Keratinocyte (primary cell): ENCODE measurements at regions not wholly inside any gene's neighbourhood (a gene's known extent, or its start where the extent isn't known, plus 50 kb on each side); places are given as distances from the start of the nearest gene placed in this dataset.

Experiments
- DNase-seq: peaks from one replicate; pipeline ENCODE4 v3.0.0-alpha.2; 2011; ENCODE audit warnings: low read depth, missing footprints, low spot score
- FAIRE-seq: peaks from 2 replicates; lab custom pipeline; 2011; peaks lifted over from hg19 to GRCh38; lab: Jason Lieb, UNC
- H2AFZ ChIP-seq: 2 replicates; pipeline ENCODE4 v1.6.0; 2012; ENCODE audit warnings: low read length, control low read depth, inconsistent platforms; ENCODE audit not compliant: control insufficient read depth
- H3K27ac ChIP-seq: 2 replicates; pipeline ENCODE4 v1.5.1; 2011; ENCODE audit warnings: low read length; ENCODE audit not compliant: control insufficient read depth, insufficient read depth
- H3K27me3 ChIP-seq: 3 replicates; pipeline ENCODE4 v1.6.0; 2011; ENCODE audit warnings: low read length; ENCODE audit not compliant: control insufficient read depth, insufficient read depth; ENCODE audit errors: extremely low read depth
- H3K36me3 ChIP-seq, 2 experiments: 2 replicates in 1 of 2; 3 replicates in 1 of 2; pipeline ENCODE4 v1.5.1; 2011; ENCODE audit warnings: low read length in 2 of 2, mild to moderate bottlenecking in 1 of 2; ENCODE audit not compliant: control insufficient read depth in 2 of 2, insufficient read depth in 2 of 2; ENCODE audit errors: extremely low read depth in 1 of 2
- H3K4me1 ChIP-seq: 3 replicates; pipeline ENCODE4 v1.5.1; 2011; ENCODE audit warnings: low read length; ENCODE audit not compliant: control insufficient read depth, insufficient read depth; ENCODE audit errors: extremely low read depth
- H3K4me2 ChIP-seq: 3 replicates; pipeline ENCODE4 v1.6.0; 2011; ENCODE audit warnings: low read depth, low read length; ENCODE audit not compliant: control insufficient read depth, insufficient read depth; ENCODE audit errors: extremely low read depth
- H3K4me3 ChIP-seq, 3 experiments: fragments of 200-600 bp in 1 of 3; sonication (generic) in 1 of 3; 2 replicates in 2 of 3; 3 replicates in 1 of 3; pipeline ENCODE4 v1.5.1; 2011 to 2016; ENCODE audit warnings: low read length in 3 of 3, mild to moderate bottlenecking in 3 of 3, control low read depth in 2 of 3, inconsistent platforms in 1 of 3, low read depth in 1 of 3, mixed read lengths in 1 of 3, mixed run types in 1 of 3, moderate library complexity in 1 of 3; ENCODE audit not compliant: control insufficient read depth in 2 of 3, insufficient read depth in 2 of 3; ENCODE audit errors: extremely low read depth in 1 of 3
- H3K79me2 ChIP-seq: 2 replicates; pipeline ENCODE4 v1.6.0; 2012; ENCODE audit warnings: low read length; ENCODE audit not compliant: control insufficient read depth, insufficient read depth
- H3K9ac ChIP-seq: 3 replicates; pipeline ENCODE4 v1.6.0; 2011; ENCODE audit warnings: low read length; ENCODE audit not compliant: control insufficient read depth, insufficient read depth; ENCODE audit errors: extremely low read depth
- H3K9me1 ChIP-seq: 3 replicates; pipeline ENCODE4 v1.6.0; 2011; ENCODE audit warnings: low read length; ENCODE audit not compliant: control insufficient read depth, insufficient read depth; ENCODE audit errors: extremely low read depth
- H3K9me3 ChIP-seq: 2 replicates; pipeline ENCODE4 v1.5.1; 2012; ENCODE audit warnings: low read depth, low read length; ENCODE audit not compliant: control insufficient read depth
- H4K20me1 ChIP-seq: 3 replicates; pipeline ENCODE4 v1.6.0; 2011; ENCODE audit warnings: low read length; ENCODE audit not compliant: control insufficient read depth, insufficient read depth; ENCODE audit errors: extremely low read depth
- CTCF ChIP-seq, 3 experiments: IDR thresholded peaks in 1 of 3; conservative IDR thresholded peaks in 1 of 3; optimal IDR thresholded peaks in 1 of 3; 2 replicates in 2 of 3; 3 replicates in 1 of 3; pipeline versions ENCODE3 to v1.5.1; 2011; ENCODE audit warnings: low read length in 3 of 3, mild to moderate bottlenecking in 3 of 3, moderate library complexity in 2 of 3, control low read depth in 1 of 3, inconsistent platforms in 1 of 3; ENCODE audit not compliant: insufficient read depth in 2 of 3; ENCODE audit errors: extremely low read depth in 1 of 3
- EZH2 ChIP-seq: IDR thresholded peaks from one replicate; pipeline ENCODE4 v1.6.1; 2012; ENCODE audit warnings: inconsistent platforms, mild to moderate bottlenecking, low read length, moderate library complexity
- dilution Hi-C: fragments of 300-500 bp; cut with MboI; formaldehyde crosslinking; loops from one replicate; pipeline ENCODE4 v1.7.0; 2020; ENCODE audit warnings: low sequenced_read_pairs; ENCODE audit not compliant: extremely low pct_ligation_motif_present

DNA sequence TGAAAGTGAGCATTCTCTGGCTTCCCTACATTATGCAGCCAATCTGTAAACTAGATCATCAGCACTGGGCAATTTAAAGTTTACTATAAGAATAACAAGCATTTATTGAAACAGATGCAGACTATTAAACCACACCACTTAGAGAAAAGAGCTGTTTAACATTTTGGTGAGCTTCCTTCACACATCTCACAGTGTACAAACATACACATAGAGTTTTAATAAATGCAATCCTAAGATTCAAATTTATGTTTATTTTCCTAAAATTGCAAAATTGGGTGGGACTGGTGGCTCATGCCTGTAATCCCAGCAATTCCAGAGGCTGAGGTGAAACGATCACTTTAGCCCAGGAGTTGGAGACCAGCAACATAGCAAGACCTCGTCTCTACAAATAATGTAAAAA is 199.3 kb downstream of the SH3BP4 start:
- FAIRE-seq = no peak
- H3K27ac ChIP-seq = no peak overlapping the region
- dilution Hi-C loops = no loop called here

GRCh38 chr2:235155163-235155562 is 203.3 kb downstream of the SH3BP4 start:
- DNase-seq (no peak), FAIRE-seq (no peak)
- Histone ChIP-seq H3K27ac (no peak overlapping the region), H3K9ac (no peak overlapping the region), H3K4me3 (no peak overlapping the region), H3K27me3 (peaks cover 10% of the 10 kb centered on the region), H3K4me1 (no peaks in the 10 kb centered on the region), H3K9me1 (no peaks in the 10 kb centered on the region), H3K79me2 (no peaks in the 10 kb centered on the region), H3K4me2 (no peak overlapping the region), H2AFZ (no peak overlapping the region), H3K36me3 (no peaks in the 10 kb centered on the region), H3K9me3 (no peaks in the 10 kb centered on the region), H4K20me1 (no peaks in the 10 kb centered on the region)
- no peak for TF ChIP-seq EZH2
- TF ChIP-seq CTCF (optimal IDR thresholded peaks at IDR 0.05 in 1 of 3, IDR thresholded peaks at IDR 0.05 in 1 of 3, conservative IDR thresholded peaks at IDR 0.05 in 1 of 3; ENCODE audit: extremely low read depth in 1 of 3, insufficient read depth in 2 of 3, low read length in 3 of 3) = no peak
- dilution Hi-C loops = no loop called here

More for the DNA sequence above, 199.3 kb downstream of the SH3BP4 start:
- H3K9me3 ChIP-seq = no peaks in the 10 kb centered on the region
- no peaks in the 10 kb centered on the region for H3K9me1 ChIP-seq
- no peaks in the 10 kb centered on the region for H3K36me3 ChIP-seq
- H3K9ac ChIP-seq = no peak overlapping the region
- H4K20me1 ChIP-seq = no peaks in the 10 kb centered on the region
- H3K27me3 ChIP-seq = peaks cover 5% of the 10 kb centered on the region
- no peak overlapping the region for H3K4me3 ChIP-seq
- no peaks in the 10 kb centered on the region for H3K79me2 ChIP-seq
- H3K4me1 ChIP-seq = no peaks in the 10 kb centered on the region
- no peak overlapping the region for H2AFZ ChIP-seq
- no peak for TF ChIP-seq EZH2
- no peak for TF ChIP-seq CTCF (optimal IDR thresholded peaks at IDR 0.05 in 1 of 3, IDR thresholded peaks at IDR 0.05 in 1 of 3, conservative IDR thresholded peaks at IDR 0.05 in 1 of 3; ENCODE audit: extremely low read depth in 1 of 3, insufficient read depth in 2 of 3, low read length in 3 of 3)
- DNase-seq = no peak
- H3K4me2 ChIP-seq = no peak overlapping the region
